H7 (cell line): ENCODE measurements at regions not wholly inside any gene's neighbourhood (a gene's known extent, or its start where the extent isn't known, plus 50 kb on each side); places are given as distances from the start of the nearest gene placed in this dataset.
"Not testable (repeated sequence)": the region's sequence is repeated elsewhere in the genome, so short reads cannot be mapped to it uniquely, and the experiment has no call there.

Experiments
- DNase-seq: peaks from one replicate; pipeline ENCODE4 v3.0.0; 2012
- H3K27me3 ChIP-seq: 2 replicates; pipeline ENCODE4 v1.6.0; 2011; ENCODE audit warnings: mild to moderate bottlenecking, low read length; ENCODE audit not compliant: control insufficient read depth, insufficient read depth
- H3K36me3 ChIP-seq: replicated peaks from 2 replicates; pipeline ENCODE4 v1.5.1; 2011; ENCODE audit warnings: low read length; ENCODE audit not compliant: control insufficient read depth, insufficient read depth
- H3K4me3 ChIP-seq: 2 replicates; pipeline ENCODE4 v1.5.1; 2011; ENCODE audit warnings: low read depth, mild to moderate bottlenecking, control low read depth, low read length, moderate library complexity; ENCODE audit not compliant: insufficient read depth

GRCh38 chr5:29185558-29185957, 2007.9 kb upstream of the CDH6 start:
- no peaks in the 10 kb centered on the region for H3K27me3 ChIP-seq
- DNase-seq = no peak
- H3K36me3 ChIP-seq = no peaks in the 10 kb centered on the region
- no peak overlapping the region for H3K4me3 ChIP-seq

GRCh38 chr5:29175774-29176173, 2017.7 kb upstream of the CDH6 start:
- DNase-seq = no peak
- Histone ChIP-seq H3K36me3 (no peaks in the 10 kb centered on the region), H3K27me3 (no peaks in the 10 kb centered on the region), H3K4me3 (no peak overlapping the region)

GRCh38 chr5:29170599-29170998, 2022.9 kb upstream of the CDH6 start:
- no peaks in the 10 kb centered on the region for H3K36me3 ChIP-seq
- DNase-seq = no peak
- H3K27me3 ChIP-seq = no peaks in the 10 kb centered on the region
- no peak overlapping the region for H3K4me3 ChIP-seq

GRCh38 chr5:29169886-29170285, 2023.6 kb upstream of the CDH6 start:
- Histone ChIP-seq H3K27me3 (no peaks in the 10 kb centered on the region), H3K4me3 (no peak overlapping the region), H3K36me3 (no peaks in the 10 kb centered on the region)
- DNase-seq = peak; percentile 16

GRCh38 chr5:29162297-29162696, 2031.2 kb upstream of the CDH6 start:
- no peaks in the 10 kb centered on the region for H3K27me3 ChIP-seq
- DNase-seq = no peak
- H3K4me3 ChIP-seq = no peak overlapping the region
- no peaks in the 10 kb centered on the region for H3K36me3 ChIP-seq

- H3K27me3 ChIP-seq = no peaks in the 10 kb centered on the region
- H3K4me3 ChIP-seq = no peak overlapping the region
- DNase-seq = no peak
- H3K36me3 ChIP-seq = no peaks in the 10 kb centered on the region
Measured at GRCh38 chr5:29161399-29162291, 2031.8 kb upstream of the CDH6 start.

- Histone ChIP-seq H3K4me3 (no peak overlapping the region), H3K27me3 (no peaks in the 10 kb centered on the region), H3K36me3 (no peaks in the 10 kb centered on the region)
- no peak for DNase-seq
Measured at GRCh38 chr5:29157975-29158374, 2035.5 kb upstream of the CDH6 start.

GRCh38 chr5:29150840-29151239, 2042.6 kb upstream of the CDH6 start:
- Histone ChIP-seq H3K4me3 (no peak overlapping the region), H3K27me3 (no peaks in the 10 kb centered on the region), H3K36me3 (no peaks in the 10 kb centered on the region)
- peak; percentile 8 for DNase-seq

GRCh38 chr5:29148581-29148980, 2044.9 kb upstream of the CDH6 start:
- H3K36me3 ChIP-seq = no peaks in the 10 kb centered on the region
- no peak overlapping the region for H3K4me3 ChIP-seq
- no peaks in the 10 kb centered on the region for H3K27me3 ChIP-seq
- no peak for DNase-seq

GRCh38 chr5:29148073-29148472, 2045.4 kb upstream of the CDH6 start:
- H3K4me3 ChIP-seq = no peak overlapping the region
- no peaks in the 10 kb centered on the region for H3K36me3 ChIP-seq
- no peaks in the 10 kb centered on the region for H3K27me3 ChIP-seq
- DNase-seq = no peak

- Histone ChIP-seq H3K36me3 (no peaks in the 10 kb centered on the region), H3K4me3 (no peak overlapping the region), H3K27me3 (no peaks in the 10 kb centered on the region)
- DNase-seq = peak; percentile 6
Measured at GRCh38 chr5:29143266-29143665, 2050.2 kb upstream of the CDH6 start.

- Histone ChIP-seq H3K4me3 (no peak overlapping the region), H3K36me3 (no peaks in the 10 kb centered on the region), H3K27me3 (no peaks in the 10 kb centered on the region)
- DNase-seq = no peak
Measured at GRCh38 chr5:29134418-29134817, 2059.1 kb upstream of the CDH6 start.

GRCh38 chr5:29131285-29131684, 2062.2 kb upstream of the CDH6 start:
- Histone ChIP-seq H3K36me3 (no peaks in the 10 kb centered on the region), H3K27me3 (no peaks in the 10 kb centered on the region), H3K4me3 (no peak overlapping the region)
- no peak for DNase-seq

- no peak for DNase-seq
- Histone ChIP-seq H3K27me3 (no peaks in the 10 kb centered on the region), H3K4me3 (no peak overlapping the region), H3K36me3 (no peaks in the 10 kb centered on the region)
Measured at GRCh38 chr5:29130786-29131185, 2062.7 kb upstream of the CDH6 start.

- not testable (repeated sequence) for DNase-seq, H3K4me3 ChIP-seq, H3K36me3 ChIP-seq, H3K27me3 ChIP-seq
Measured at GRCh38 chr5:29127524-29128156, 2065.8 kb upstream of the CDH6 start.
